B cell (primary cell): ENCODE measurements at regions not wholly inside any gene's neighbourhood (a gene's known extent, or its start where the extent isn't known, plus 50 kb on each side); places are given as distances from the start of the nearest gene placed in this dataset.

Experiments used
- ATAC-seq: fragments of 200-7000 bp; cut with Tn5 transposase; one replicate; pipeline ENCODE4 v1.10.0; 2021; ENCODE audit warnings: low read depth, mild to moderate bottlenecking, moderate number of reproducible peaks, moderate library complexity
- CTCF ChIA-PET: fragments of 350-600 bp; sonication (Branson Sonifier 250); formaldehyde crosslinking; loops from one replicate; lab custom pipeline; 2021; ENCODE audit warnings: antibody characterized with exemption, inconsistent platforms; lab: Charles Lee
- POLR2A ChIA-PET: fragments of 350-600 bp; sonication (Branson Sonifier 250); formaldehyde crosslinking; loops from one replicate; lab custom pipeline; 2021; ENCODE audit warnings: antibody characterized with exemption; lab: Charles Lee
- DNase-seq: peaks from one replicate; pipeline ENCODE4 v3.0.0; 2013
- H2AFZ ChIP-seq: 2 replicates; pipeline ENCODE4 v1.6.1; 2012; ENCODE audit warnings: mild to moderate bottlenecking, low read depth, low read length; ENCODE audit not compliant: insufficient read depth, poor library complexity, severe bottlenecking
- H3K27ac ChIP-seq, 2 donors: 1 replicate in 1 of 2; 2 replicates in 1 of 2; pipeline ENCODE4 v1.5.1; 2012 to 2013; ENCODE audit warnings: low read length in 2 of 2, mild to moderate bottlenecking in 2 of 2, moderate library complexity in 1 of 2
- H3K27me3 ChIP-seq, 4 experiments: fragments of 200-600 bp in 1 of 4; sonication (generic) in 1 of 4; replicated peaks in 1 of 4; 1 replicate in 2 of 4; 2 replicates in 2 of 4; pipeline versions ENCODE4 v1.6.1 to v1.7.0; 2013 to 2016; ENCODE audit warnings: low read length in 3 of 4, mild to moderate bottlenecking in 2 of 4, mixed read lengths in 1 of 4, moderate library complexity in 1 of 4; ENCODE audit not compliant: insufficient read depth in 4 of 4, control insufficient read depth in 3 of 4; ENCODE audit errors: control extremely low read depth in 1 of 4
- H3K36me3 ChIP-seq, 2 experiments: replicated peaks in 1 of 2; 1 replicate in 1 of 2; 2 replicates in 1 of 2; pipeline versions ENCODE4 v1.6.1 to v1.7.1; 2013; ENCODE audit warnings: low read length in 1 of 2; ENCODE audit not compliant: insufficient read depth in 2 of 2, control insufficient read depth in 1 of 2; ENCODE audit errors: control extremely low read depth in 1 of 2, extremely low read depth in 1 of 2
- H3K4me1 ChIP-seq, 2 donors: fragments of 200-600 bp in 1 of 2; sonication (generic) in 1 of 2; 1 replicate in 1 of 2; 2 replicates in 1 of 2; pipeline versions ENCODE4 v1.5.1 to v1.6.1; 2013 to 2017; ENCODE audit warnings: low read length in 2 of 2; ENCODE audit not compliant: control insufficient read depth in 2 of 2, insufficient read depth in 2 of 2
- H3K4me2 ChIP-seq: replicated peaks from 2 replicates; pipeline ENCODE3; 2012; ENCODE audit warnings: mild to moderate bottlenecking, low read depth, low read length; ENCODE audit not compliant: poor library complexity, severe bottlenecking
- H3K4me3 ChIP-seq, 5 experiments: fragments of 200-600 bp in 1 of 5; sonication (generic) in 1 of 5; 1 replicate in 3 of 5; 2 replicates in 2 of 5; pipeline versions ENCODE4 v1.5.1 to v1.7.0; 2011 to 2016; ENCODE audit warnings: low read length in 4 of 5, mild to moderate bottlenecking in 4 of 5, low read depth in 2 of 5, control low read depth in 1 of 5, moderate library complexity in 1 of 5; ENCODE audit not compliant: insufficient read depth in 1 of 5; ENCODE audit errors: control extremely low read depth in 1 of 5, extremely low read depth in 1 of 5
- H3K79me2 ChIP-seq: fragments of 200-600 bp; sonication (generic); one replicate; pipeline ENCODE4 v1.6.0; 2016; ENCODE audit warnings: low read length; ENCODE audit not compliant: control insufficient read depth, insufficient read depth
- H3K9ac ChIP-seq: fragments of 200-600 bp; sonication (generic); 2 replicates; pipeline ENCODE4 v1.6.1; 2017; ENCODE audit warnings: mild to moderate bottlenecking, low read length, moderate library complexity
- H3K9me3 ChIP-seq, 3 donors: one replicate each; pipeline versions ENCODE4 v1.6.1 to v1.7.1; 2013; ENCODE audit warnings: low read length in 2 of 3; ENCODE audit not compliant: control insufficient read depth in 2 of 3, insufficient read depth in 1 of 3; ENCODE audit errors: control extremely low read depth in 1 of 3
- H4K20me1 ChIP-seq: 2 replicates; pipeline ENCODE4 v1.6.0; 2012; ENCODE audit warnings: mild to moderate bottlenecking, low read length; ENCODE audit not compliant: insufficient read depth, control insufficient read depth, poor library complexity, severe bottlenecking
- H3K27ac Mint-ChIP-seq: one replicate; pipeline ENCODE4 v1.8.0; 2021; ENCODE audit warnings: mixed read lengths
- H3K27me3 Mint-ChIP-seq: one replicate; pipeline ENCODE4 v1.8.0; 2021; ENCODE audit warnings: mixed read lengths
- H3K4me1 Mint-ChIP-seq: one replicate; pipeline ENCODE4 v1.8.0; 2021; ENCODE audit warnings: mixed read lengths
- H3K4me3 Mint-ChIP-seq: one replicate; pipeline ENCODE4 v1.8.0; 2021; ENCODE audit warnings: mixed read lengths
- H3K9me3 Mint-ChIP-seq: one replicate; pipeline ENCODE4 v1.8.0; 2022; ENCODE audit warnings: mixed read lengths; ENCODE audit not compliant: insufficient read depth
- CTCF ChIP-seq: fragments of 200-600 bp; IDR thresholded peaks from one replicate; pipeline ENCODE4 v1.8.0; 2022; ENCODE audit warnings: antibody characterized with exemption, mild to moderate bottlenecking
- EZH2 ChIP-seq: IDR thresholded peaks from 2 replicates; pipeline ENCODE4 v1.6.1; 2012; ENCODE audit warnings: borderline replicate concordance, low read depth, mild to moderate bottlenecking, moderate library complexity, low read length; ENCODE audit not compliant: insufficient read depth, poor library complexity, severe bottlenecking
- WGBS: methylation state at CpG from one replicate; pipeline ENCODE4 v1.1.5; 2013; ENCODE audit warnings: missing lambda C conversion rate; ENCODE audit not compliant: insufficient coverage; 5-methylcytosine and 5-hydroxymethylcytosine counted together
- intact Hi-C: fragments of 100-400 bp; cut with micrococcal nuclease; formaldehyde crosslinking; loops from one replicate; pipeline ENCODE4 v1.10.0; 2022

DNA sequence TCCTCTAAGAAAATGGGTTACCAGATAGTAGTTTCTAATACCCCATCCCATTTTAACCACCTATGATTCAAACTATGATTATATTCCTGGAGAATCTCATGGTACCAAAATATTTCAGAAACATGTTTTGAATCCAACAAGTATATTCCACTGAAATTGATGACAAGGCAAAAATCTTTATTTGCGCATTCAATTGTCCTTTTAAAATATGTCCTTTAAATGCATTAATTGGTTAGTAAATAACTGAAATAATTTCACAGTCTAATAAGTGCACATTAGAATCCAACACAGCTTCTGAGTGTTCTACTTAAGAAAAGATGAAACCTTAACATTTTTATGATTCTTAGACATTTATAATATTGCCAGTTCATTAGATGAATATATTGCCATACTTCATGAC is 356.6 kb downstream of the SETD4 start:
- ATAC-seq (no peak), DNase-seq (no peak)
- H3K27ac Mint-ChIP-seq: no peak overlapping the region
- Histone ChIP-seq H3K27ac (no peak overlapping the region), H3K4me2 (no peak overlapping the region), H3K36me3 (no peaks in the 10 kb centered on the region), H3K4me3 (no peak overlapping the region), H3K9ac (no peak overlapping the region), H3K9me3 (no peaks in the 10 kb centered on the region), H3K79me2 (no peaks in the 10 kb centered on the region), H3K27me3 (peaks cover 0 to 7% (median 2%) of the 10 kb centered on the region in 4 experiments), H2AFZ (no peak overlapping the region), H4K20me1 (no peaks in the 10 kb centered on the region), H3K4me1 (no peaks in the 10 kb centered on the region)
- no CpG with 5 or more reads among the region's 1 CpG for WGBS
- intact Hi-C loops: no loop called here
- H3K4me1 Mint-ChIP-seq: no peaks in the 10 kb centered on the region
- POLR2A ChIA-PET: no interaction called here
- H3K4me3 Mint-ChIP-seq: no peak overlapping the region
- TF ChIP-seq EZH2 (no peak), CTCF (no peak)
- no peaks in the 10 kb centered on the region for H3K9me3 Mint-ChIP-seq
- CTCF ChIA-PET: no interaction called here
- peaks cover 48% of the 10 kb centered on the region for H3K27me3 Mint-ChIP-seq

DNA sequence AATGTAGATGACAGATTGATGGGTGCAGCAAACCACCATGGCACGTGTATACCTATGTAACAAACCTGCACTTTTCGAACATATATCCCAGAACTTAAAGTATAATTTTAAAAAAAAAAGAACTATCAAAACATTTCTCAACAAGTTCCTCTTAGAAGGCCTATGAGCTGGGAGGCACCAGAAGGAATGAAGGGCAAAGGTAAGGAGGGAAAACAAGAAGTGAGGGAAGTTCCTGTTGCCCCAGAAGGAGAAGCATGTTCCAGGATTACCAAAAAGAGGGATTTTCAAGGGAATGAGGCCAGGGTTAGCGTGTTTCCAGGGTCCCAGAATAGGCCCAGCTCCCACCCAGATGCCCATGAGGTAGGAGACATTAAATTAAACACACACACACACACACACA is 361.0 kb downstream of the SETD4 start:
- ChIA-PET POLR2A (no interaction called here), CTCF (no interaction called here)
- peaks cover 43% of the 10 kb centered on the region for H3K27me3 Mint-ChIP-seq
- Histone ChIP-seq H3K79me2 (no peaks in the 10 kb centered on the region), H3K27ac (no peak overlapping the region), H3K9me3 (no peaks in the 10 kb centered on the region), H3K4me3 (no peak overlapping the region), H3K4me2 (no peak overlapping the region), H2AFZ (no peak overlapping the region), H3K36me3 (no peaks in the 10 kb centered on the region), H3K27me3 (peaks cover 0 to 7% (median 2%) of the 10 kb centered on the region in 4 experiments), H3K9ac (no peak overlapping the region), H3K4me1 (no peaks in the 10 kb centered on the region), H4K20me1 (no peaks in the 10 kb centered on the region)
- intact Hi-C loops: no loop called here
- DNase-seq (no peak), ATAC-seq (no peak)
- H3K9me3 Mint-ChIP-seq: no peaks in the 10 kb centered on the region
- no peak overlapping the region for H3K4me3 Mint-ChIP-seq
- no peak overlapping the region for H3K27ac Mint-ChIP-seq
- H3K4me1 Mint-ChIP-seq: no peaks in the 10 kb centered on the region
- TF ChIP-seq EZH2: no peak
- no peak for TF ChIP-seq CTCF
- no CpG with 5 or more reads among the region's 3 CpGs for WGBS
